OCI-LY1 (cell line): ENCODE measurements at regions not wholly inside any gene's neighbourhood (a gene's known extent, or its start where the extent isn't known, plus 50 kb on each side); places are given as distances from the start of the nearest gene placed in this dataset.

ENCODE experiments used
- CTCF ChIP-seq: fragments of 200-600 bp; sonication (generic), shearing (Covaris generic); IDR thresholded peaks from 2 replicates; pipeline ENCODE4 v1.5.1; 2017; ENCODE audit warnings: mild to moderate bottlenecking, antibody characterized with exemption, low read length, moderate library complexity, mixed read lengths
- EZH2 ChIP-seq: fragments of 200-600 bp; sonication (generic), shearing (Covaris generic); IDR thresholded peaks from 2 replicates; pipeline ENCODE4 v1.8.0; 2017; ENCODE audit warnings: borderline replicate concordance, mixed run types, mild to moderate bottlenecking, antibody characterized with exemption, low read length, moderate library complexity, mixed read lengths

- TF ChIP-seq CTCF (no peak), EZH2 (no peak)
Observed at GRCh38 chr4:163923092-163923491, 428.6 kb downstream of the TMA16 start.
